C4-2B (cell line): ENCODE measurements at regions not wholly inside any gene's neighbourhood (a gene's known extent, or its start where the extent isn't known, plus 50 kb on each side); places are given as distances from the start of the nearest gene placed in this dataset.

Source experiments
- CTCF ChIP-seq: fragments of 450-650 bp; conservative IDR thresholded peaks from 2 replicates; pipeline ENCODE4 v1.5.1; 2017; ENCODE audit warnings: mild to moderate bottlenecking
- ZFX ChIP-seq: fragments of 450-650 bp; IDR thresholded peaks from 2 replicates; pipeline ENCODE4 v1.6.1; 2017

GRCh38 chr11:116272181-116272789, 500.5 kb downstream of the BUD13 start:
- TF ChIP-seq CTCF (no peak), ZFX (no peak)
